ENCODE measurements at regions not wholly inside any gene's neighbourhood (a gene's known extent, or its start where the extent isn't known, plus 50 kb on each side); places are given as distances from the start of the nearest gene placed in this dataset.
A peak's percentile ranks its signal among the peaks of the same experiment; 100 is the strongest.

DNA sequence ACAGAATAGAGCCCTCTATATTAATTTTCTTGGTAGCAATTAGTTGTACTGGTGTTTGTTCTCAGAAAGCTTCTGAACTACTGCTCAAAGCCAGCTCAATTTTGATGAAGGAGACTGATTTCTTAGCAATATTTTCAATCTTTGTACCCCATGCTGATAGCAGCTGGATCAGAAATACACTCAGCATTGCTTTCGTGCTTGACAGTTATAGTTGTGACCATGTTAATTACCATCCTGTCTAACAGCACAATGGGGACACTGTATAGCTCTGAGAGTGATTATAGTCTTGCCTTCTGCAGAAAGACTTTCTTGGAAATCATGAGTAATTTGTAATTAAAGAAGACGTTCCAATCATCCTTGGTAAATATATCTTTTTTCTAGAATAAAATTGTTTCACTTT lies 79.7 kb upstream of the GNPDA2 start (continued):
- TF ChIP-seq, protein P1, sequence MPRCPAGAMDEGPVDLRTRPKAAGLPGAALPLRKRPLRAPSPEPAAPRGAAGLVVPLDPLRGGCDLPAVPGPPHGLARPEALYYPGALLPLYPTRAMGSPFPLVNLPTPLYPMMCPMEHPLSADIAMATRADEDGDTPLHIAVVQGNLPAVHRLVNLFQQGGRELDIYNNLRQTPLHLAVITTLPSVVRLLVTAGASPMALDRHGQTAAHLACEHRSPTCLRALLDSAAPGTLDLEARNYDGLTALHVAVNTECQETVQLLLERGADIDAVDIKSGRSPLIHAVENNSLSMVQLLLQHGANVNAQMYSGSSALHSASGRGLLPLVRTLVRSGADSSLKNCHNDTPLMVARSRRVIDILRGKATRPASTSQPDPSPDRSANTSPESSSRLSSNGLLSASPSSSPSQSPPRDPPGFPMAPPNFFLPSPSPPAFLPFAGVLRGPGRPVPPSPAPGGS (CRISPR knock-in tag; IDR thresholded peaks at IDR 0.05) = no peak
- TF ChIP-seq ZNF570 (CRISPR knock-in tag; IDR thresholded peaks at IDR 0.05; ENCODE audit: borderline replicate concordance) = no peak
- TF ChIP-seq, protein P2, sequence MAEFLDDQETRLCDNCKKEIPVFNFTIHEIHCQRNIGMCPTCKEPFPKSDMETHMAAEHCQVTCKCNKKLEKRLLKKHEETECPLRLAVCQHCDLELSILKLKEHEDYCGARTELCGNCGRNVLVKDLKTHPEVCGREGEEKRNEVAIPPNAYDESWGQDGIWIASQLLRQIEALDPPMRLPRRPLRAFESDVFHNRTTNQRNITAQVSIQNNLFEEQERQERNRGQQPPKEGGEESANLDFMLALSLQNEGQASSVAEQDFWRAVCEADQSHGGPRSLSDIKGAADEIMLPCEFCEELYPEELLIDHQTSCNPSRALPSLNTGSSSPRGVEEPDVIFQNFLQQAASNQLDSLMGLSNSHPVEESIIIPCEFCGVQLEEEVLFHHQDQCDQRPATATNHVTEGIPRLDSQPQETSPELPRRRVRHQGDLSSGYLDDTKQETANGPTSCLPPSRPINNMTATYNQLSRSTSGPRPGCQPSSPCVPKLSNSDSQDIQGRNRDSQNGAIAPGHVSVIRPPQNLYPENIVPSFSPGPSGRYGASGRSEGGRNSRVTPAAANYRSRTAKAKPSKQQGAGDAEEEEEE (CRISPR knock-in tag; IDR thresholded peaks at IDR 0.05; ENCODE audit: borderline replicate concordance) = no peak

DNA sequence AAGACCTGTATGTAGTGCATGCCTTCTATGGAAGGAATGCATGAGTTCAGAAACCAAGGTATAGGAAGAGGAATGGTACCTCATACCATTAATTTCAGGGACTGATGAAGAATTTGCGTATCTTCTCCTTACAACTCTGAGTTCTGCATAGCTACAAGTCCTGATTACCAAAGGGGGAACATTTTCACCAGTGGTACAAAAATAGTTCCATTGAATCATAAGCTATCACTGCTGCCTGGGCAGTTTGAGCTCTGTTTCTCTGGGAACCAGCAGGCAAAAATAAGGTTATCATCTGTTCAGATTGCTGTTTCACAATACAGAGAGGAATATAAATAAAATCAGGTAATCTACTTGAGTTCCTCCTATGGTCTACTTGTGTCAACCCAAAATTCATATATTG lies 77.9 kb upstream of the GNPDA2 start:
- DNase-seq (ENCODE audit: low spot score) = no peak
- Histone ChIP-seq H3K36me3 (replicated peaks in 1 of 2; ENCODE audit: control insufficient read depth in 1 of 2, insufficient read depth in 2 of 2, low read length in 2 of 2) (no peaks in the 10 kb centered on the region), H3K79me2 (ENCODE audit: insufficient read depth, low read length) (no peaks in the 10 kb centered on the region), H2AFZ (ENCODE audit: low read length) (no peak overlapping the region), H3K4me1 (ENCODE audit: insufficient read depth, low read length) (no peaks in the 10 kb centered on the region), H3K4me2 (ENCODE audit: low read depth, low read length) (no peak overlapping the region), H3K27me3 (ENCODE audit: control insufficient read depth in 1 of 2, insufficient read depth in 2 of 2, low read length in 2 of 2) (no peaks in the 10 kb centered on the region), H3K9ac (ENCODE audit: insufficient read depth, low read depth, low read length) (no peak overlapping the region), H4K20me1 (ENCODE audit: insufficient read depth, low read length) (no peaks in the 10 kb centered on the region), H3K9me3 (ENCODE audit: low read length) (peaks cover 61% of the 10 kb centered on the region), H3K27ac (ENCODE audit: extremely low read length, insufficient read depth, low read length) (no peak overlapping the region), H3K4me3 (replicated peaks in 1 of 3; ENCODE audit: insufficient read depth in 1 of 3, low read depth in 2 of 3, low read length in 3 of 3) (no peak overlapping the region)
- POLR2A ChIA-PET = no interaction called here
- ATAC-seq = no peak
- 0% methylated on average over 1 of the region's 1 CpG for WGBS (ENCODE audit: low lambda C conversion rate)
- intact Hi-C loops (cut with micrococcal nuclease; ENCODE audit: unreplicated experiment) (no loop called here), in situ Hi-C loops (cut with HindIII; ENCODE audit: extremely low pct_ligation_motif_present, low pct_unique_long_range_greater_than_20kb) (no loop called here)
- TF ChIP-seq ZBTB38 (CRISPR knock-in tag; IDR thresholded peaks at IDR 0.05) = no peak
- FAIRE-seq = no peak
- CTCF ChIA-PET (ENCODE audit: low intra/inter-chr PET ratio, low total read pairs) = no interaction called here
- no TSS peak for BruUV-seq (replicated peaks)

DNA sequence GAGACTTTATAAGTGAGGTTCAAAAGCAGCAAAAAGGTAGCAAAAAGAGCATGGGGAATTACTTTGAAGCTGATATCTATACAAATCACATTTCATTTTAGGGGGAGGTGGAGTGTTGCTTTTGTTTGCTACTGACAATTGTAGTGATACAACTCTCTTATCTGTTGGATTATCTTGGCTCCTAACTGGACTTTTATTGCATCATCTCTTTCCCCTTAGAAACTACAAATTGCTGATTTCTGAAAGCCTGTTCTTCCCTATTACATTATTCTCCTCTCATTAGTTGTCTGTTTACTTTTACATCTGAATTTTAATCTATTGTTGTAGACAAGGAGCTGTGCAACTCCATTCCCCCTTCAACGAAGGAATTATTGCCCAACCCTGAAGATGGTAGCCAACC lies 75.0 kb upstream of the GNPDA2 start:
- CTCF ChIA-PET (ENCODE audit: low intra/inter-chr PET ratio, low total read pairs) = no interaction called here
- Histone ChIP-seq H3K27ac (ENCODE audit: extremely low read length, insufficient read depth, low read length) (no peak overlapping the region), H3K4me1 (ENCODE audit: insufficient read depth, low read length) (no peaks in the 10 kb centered on the region), H3K9me3 (ENCODE audit: low read length) (peaks cover 85% of the 10 kb centered on the region), H3K9ac (ENCODE audit: insufficient read depth, low read depth, low read length) (no peak overlapping the region), H3K4me3 (replicated peaks in 1 of 3; ENCODE audit: insufficient read depth in 1 of 3, low read depth in 2 of 3, low read length in 3 of 3) (no peak overlapping the region), H4K20me1 (ENCODE audit: insufficient read depth, low read length) (no peaks in the 10 kb centered on the region), H3K4me2 (ENCODE audit: low read depth, low read length) (no peak overlapping the region), H3K79me2 (ENCODE audit: insufficient read depth, low read length) (no peaks in the 10 kb centered on the region), H3K36me3 (replicated peaks in 1 of 2; ENCODE audit: control insufficient read depth in 1 of 2, insufficient read depth in 2 of 2, low read length in 2 of 2) (no peaks in the 10 kb centered on the region), H2AFZ (ENCODE audit: low read length) (no peak overlapping the region), H3K27me3 (ENCODE audit: control insufficient read depth in 1 of 2, insufficient read depth in 2 of 2, low read length in 2 of 2) (no peaks in the 10 kb centered on the region)
- DNase-seq (ENCODE audit: low spot score) (no peak), ATAC-seq (no peak), FAIRE-seq (no peak)
- POLR2A ChIA-PET = no interaction called here
- no TSS peak for BruUV-seq (replicated peaks)
- TF ChIP-seq ATF7 (IDR thresholded peaks at IDR 0.05) (peak; percentile 20; the same call in 1 of the 2 replicates), ATF7 (CRISPR knock-in tag; IDR thresholded peaks at IDR 0.05) (no peak), ZNF232 (CRISPR knock-in tag; IDR thresholded peaks at IDR 0.05; ENCODE audit: borderline replicate concordance) (no peak), ASH2L (IDR thresholded peaks at IDR 0.05; ENCODE audit: insufficient read length, low read depth, low read length) (no peak)
- in situ Hi-C loops (cut with HindIII; ENCODE audit: extremely low pct_ligation_motif_present, low pct_unique_long_range_greater_than_20kb) (no loop called here), intact Hi-C loops (cut with micrococcal nuclease; ENCODE audit: unreplicated experiment) (no loop called here)
- WGBS (ENCODE audit: low lambda C conversion rate) = 0% methylated on average over 1 of the region's 1 CpG

Data from HepG2 (cell line).